HCT116 (cell line): ENCODE measurements at regions not wholly inside any gene's neighbourhood (a gene's known extent, or its start where the extent isn't known, plus 50 kb on each side); places are given as distances from the start of the nearest gene placed in this dataset.

ENCODE experiments used
- ATAC-seq: fragments of 200-7000 bp; cut with Tn5 transposase; 2 replicates; pipeline ENCODE4 v1.9.1; 2020; ENCODE audit warnings: mild to moderate bottlenecking, moderate library complexity
- BruUV-seq: library from RNA; stranded (reverse); fragments of 400-500 nt; replicated peaks from 2 replicates; lab custom pipeline; 2021; lab: Mats Ljungman, UMichigan
- CTCF ChIA-PET: fragments of 300-600 bp; sonication (Branson Sonifier 250); formaldehyde crosslinking; loops from one replicate; lab custom pipeline; 2021; ENCODE audit warnings: antibody characterized with exemption; lab: Charles Lee
- POLR2A ChIA-PET: fragments of 300-600, 350-600 bp; sonication (Branson Sonifier 250); formaldehyde crosslinking; loops from one replicate; lab custom pipeline; 2021; ENCODE audit warnings: antibody characterized with exemption; lab: Charles Lee
- RAD21 ChIA-PET, 2 experiments: fragments of 300-600 bp; sonication (Branson Sonifier 250); formaldehyde crosslinking; loops; one replicate each; lab custom pipeline; 2023; ENCODE audit warnings: low total read pairs in 2 of 2; ENCODE audit not compliant: uncharacterized antibody in 2 of 2, unreplicated experiment in 2 of 2, low non-redundant PET in 1 of 2; lab: Charles Lee
- DNase-seq: peaks from one replicate; pipeline ENCODE4 v3.0.0-alpha.2; 2010; ENCODE audit warnings: low read depth, low spot score
- H2AFZ ChIP-seq: fragments of 200-600 bp; shearing (Covaris generic), sonication (generic); 2 replicates; pipeline ENCODE4 v1.6.1; 2017; ENCODE audit warnings: low read depth, mixed run types, mixed read lengths, antibody characterized with exemption, low read length; ENCODE audit not compliant: poor library complexity, severe bottlenecking
- H3K27ac ChIP-seq: 2 replicates; pipeline ENCODE4 v1.5.1; 2012; ENCODE audit warnings: low read depth, low read length
- H3K27me3 ChIP-seq: fragments of 200-600 bp; sonication (generic); 2 replicates; pipeline ENCODE4 v1.6.1; 2016; ENCODE audit warnings: mixed run types, low read length, mixed read lengths; ENCODE audit not compliant: insufficient read depth
- H3K36me3 ChIP-seq, 2 experiments: fragments of 200-500 bp in 1 of 2; fragments of 200-600 bp in 1 of 2; sonication (Bioruptor generic) in 1 of 2; sonication (generic) in 1 of 2; 2 replicates each; pipeline versions ENCODE4 v1.5.1 to v1.6.1; 2014 to 2016; ENCODE audit warnings: low read length in 2 of 2, inconsistent platforms in 1 of 2, mixed read lengths in 1 of 2, mixed run types in 1 of 2; ENCODE audit not compliant: insufficient read depth in 2 of 2, control insufficient read depth in 1 of 2
- H3K4me1 ChIP-seq, 2 experiments: fragments of 200-600 bp in 1 of 2; sonication (generic) in 1 of 2; 2 replicates each; pipeline versions ENCODE4 v1.5.1 to v1.6.1; 2012 to 2017; ENCODE audit warnings: low read length in 2 of 2, inconsistent platforms in 1 of 2, mild to moderate bottlenecking in 1 of 2, mixed read lengths in 1 of 2, mixed run types in 1 of 2, moderate library complexity in 1 of 2; ENCODE audit not compliant: insufficient read depth in 2 of 2, control insufficient read depth in 1 of 2
- H3K4me2 ChIP-seq: fragments of 200-600 bp; sonication (generic); 2 replicates; pipeline ENCODE4 v1.6.1; 2017; ENCODE audit warnings: mixed run types, low read length, mixed read lengths
- H3K4me3 ChIP-seq, 2 experiments: fragments of 200-600 bp in 1 of 2; sonication (generic) in 1 of 2; replicated peaks in 1 of 2; 2 replicates each; pipeline ENCODE4 v1.5.1; 2011 to 2016; ENCODE audit warnings: low read length in 2 of 2, control low read depth in 1 of 2, low read depth in 1 of 2, mild to moderate bottlenecking in 1 of 2, mixed read lengths in 1 of 2, mixed run types in 1 of 2
- H3K79me2 ChIP-seq: fragments of 200-600 bp; sonication (generic); 2 replicates; pipeline ENCODE4 v1.6.1; 2017; ENCODE audit warnings: mild to moderate bottlenecking, mixed run types, low read length, moderate library complexity, mixed read lengths; ENCODE audit not compliant: insufficient read depth
- H3K9ac ChIP-seq: fragments of 200-600 bp; sonication (generic); 2 replicates; pipeline ENCODE4 v1.6.1; 2016; ENCODE audit warnings: low read length, mixed read lengths
- H3K9me2 ChIP-seq: fragments of 200-600 bp; sonication (generic), shearing (Covaris generic); 2 replicates; pipeline ENCODE4 v1.6.1; 2017; ENCODE audit warnings: mixed run types, mild to moderate bottlenecking, moderate library complexity; ENCODE audit not compliant: insufficient read depth
- H3K9me3 ChIP-seq, 2 experiments: fragments of 200-500 bp in 1 of 2; fragments of 200-600 bp in 1 of 2; sonication (Bioruptor generic) in 1 of 2; sonication (generic) in 1 of 2; 2 replicates each; pipeline ENCODE4 v1.6.1; 2014 to 2017; ENCODE audit warnings: low read length in 2 of 2, mixed read lengths in 2 of 2, inconsistent platforms in 1 of 2, low read depth in 1 of 2, mild to moderate bottlenecking in 1 of 2, mixed run types in 1 of 2, moderate library complexity in 1 of 2; ENCODE audit not compliant: control insufficient read depth in 1 of 2, insufficient read depth in 1 of 2
- H4K20me1 ChIP-seq: fragments of 200-600 bp; sonication (generic), shearing (Covaris generic); 2 replicates; pipeline ENCODE4 v1.6.1; 2017; ENCODE audit warnings: mixed run types, mild to moderate bottlenecking, moderate library complexity; ENCODE audit not compliant: insufficient read depth
- CBX3 ChIP-seq: IDR thresholded peaks from 2 replicates; pipeline ENCODE4 v1.6.1; 2012; ENCODE audit warnings: low read depth
- CEBPB ChIP-seq: IDR thresholded peaks from 2 replicates; pipeline ENCODE4 v1.6.1; 2012; ENCODE audit warnings: low read depth
- EGR1 ChIP-seq: IDR thresholded peaks from 2 replicates; pipeline ENCODE4 v1.6.1; 2012; ENCODE audit warnings: low read depth
- ELF1 ChIP-seq: IDR thresholded peaks from 2 replicates; pipeline ENCODE4 v1.6.1; 2012; ENCODE audit warnings: low read depth, borderline replicate concordance
- EZH2 ChIP-seq: fragments of 200-600 bp; sonication (generic); IDR thresholded peaks from 2 replicates; pipeline ENCODE4 v1.6.1; 2017; ENCODE audit warnings: antibody characterized with exemption, mixed run types
- EZH2phosphoT487 ChIP-seq: fragments of 200-600 bp; IDR thresholded peaks from 2 replicates; pipeline ENCODE4 v1.6.1; 2018; ENCODE audit warnings: antibody characterized with exemption, borderline replicate concordance
- FOSL1 ChIP-seq: IDR thresholded peaks from 2 replicates; pipeline ENCODE4 v1.6.1; 2012; ENCODE audit warnings: low read depth
- POLR2A ChIP-seq: IDR thresholded peaks from 2 replicates; pipeline ENCODE4 v1.7.0; 2011; ENCODE audit warnings: borderline replicate concordance; ENCODE audit not compliant: insufficient read depth, insufficient read length; ENCODE audit errors: extremely low read depth
- POLR2AphosphoS5 ChIP-seq: IDR thresholded peaks from 2 replicates; pipeline ENCODE4 v1.6.1; 2011; ENCODE audit warnings: mild to moderate bottlenecking, low read depth, low read length, moderate library complexity
- RAD21 ChIP-seq: IDR thresholded peaks from 2 replicates; pipeline ENCODE4 v1.6.1; 2012; ENCODE audit warnings: low read depth, mild to moderate bottlenecking
- SP1 ChIP-seq: IDR thresholded peaks from 2 replicates; pipeline ENCODE4 v1.6.1; 2012; ENCODE audit warnings: low read depth
- SRF ChIP-seq: IDR thresholded peaks from 2 replicates; pipeline ENCODE4 v1.6.1; 2012; ENCODE audit warnings: low read depth
- TCF7L2 ChIP-seq: IDR thresholded peaks from 2 replicates; pipeline ENCODE4 v1.7.0; 2011; ENCODE audit warnings: borderline replicate concordance, inconsistent platforms; ENCODE audit not compliant: insufficient read depth, insufficient read length; ENCODE audit errors: extremely low read depth
- ZFX ChIP-seq: fragments of 450-650 bp; IDR thresholded peaks from 2 replicates; pipeline ENCODE4 v1.6.1; 2017
- intact Hi-C: fragments of 100-400 bp; cut with micrococcal nuclease; formaldehyde crosslinking; loops from 2 replicates; pipeline ENCODE4 v1.10.0; 2022
- TF ChIP-seq, protein P1 (sequence below): IDR thresholded peaks from 2 replicates; pipeline ENCODE4 v1.6.1; 2012
- TF ChIP-seq, protein P2 (sequence below), 3 experiments: fragments of 200-600 bp in 1 of 3; sonication (generic) in 1 of 3; IDR thresholded peaks in 2 of 3; conservative IDR thresholded peaks in 1 of 3; 2 replicates each; pipeline ENCODE4 v1.5.1; 2012 to 2017; ENCODE audit warnings: low read depth in 2 of 3, low read length in 2 of 3, antibody characterized with exemption in 1 of 3, borderline replicate concordance in 1 of 3, control low read depth in 1 of 3, mild to moderate bottlenecking in 1 of 3, mixed read lengths in 1 of 3, mixed run types in 1 of 3, moderate library complexity in 1 of 3; ENCODE audit not compliant: insufficient read depth in 1 of 3
- TF ChIP-seq, protein P3 (sequence below): IDR thresholded peaks from 2 replicates; pipeline ENCODE4 v1.6.1; 2011; ENCODE audit warnings: mild to moderate bottlenecking, low read length, moderate library complexity; ENCODE audit not compliant: insufficient replicate concordance; ENCODE audit errors: extremely low read depth
- TF ChIP-seq, protein P4 (sequence below): IDR thresholded peaks from 2 replicates; pipeline ENCODE4 v1.6.1; 2012

DNA sequence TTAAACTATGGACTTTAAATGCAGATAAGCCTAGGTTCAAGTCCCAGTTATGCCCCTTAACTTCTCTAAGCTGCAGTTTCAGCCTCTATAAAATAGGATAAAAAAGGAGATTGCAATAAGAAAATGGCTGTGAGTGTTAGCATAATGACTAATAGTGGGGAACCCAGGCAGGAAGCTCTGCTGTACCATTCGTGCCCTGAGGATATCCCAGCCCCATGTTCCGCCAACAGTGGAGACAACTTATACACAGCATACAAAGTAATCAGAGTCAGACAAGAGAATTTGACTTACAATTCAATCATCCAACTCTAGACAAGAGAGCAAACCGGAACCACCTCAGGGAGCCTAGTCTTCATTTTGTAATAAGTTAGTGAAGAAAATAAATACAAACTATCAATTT is 141.5 kb upstream of the FSTL4 start:
- Histone ChIP-seq H3K9me2 (no peaks in the 10 kb centered on the region), H2AFZ (no peak overlapping the region), H3K27ac (no peak overlapping the region), H3K79me2 (no peaks in the 10 kb centered on the region), H4K20me1 (no peaks in the 10 kb centered on the region)
- ChIA-PET RAD21 (no interaction called here), POLR2A (no interaction called here)
- BruUV-seq = no TSS peak
- no peak for TF ChIP-seq EZH2phosphoT487
- no peak for TF ChIP-seq TCF7L2
- no peak for TF ChIP-seq CBX3
- no peak for TF ChIP-seq CEBPB
- no peak for TF ChIP-seq RAD21
- no peak for TF ChIP-seq SRF
- no peak for TF ChIP-seq EGR1
- no peak for TF ChIP-seq POLR2A
- TF ChIP-seq EZH2 = no peak
- TF ChIP-seq ZFX = no peak
- TF ChIP-seq POLR2AphosphoS5 = no peak
- TF ChIP-seq ELF1 = no peak
- TF ChIP-seq, protein P1, sequence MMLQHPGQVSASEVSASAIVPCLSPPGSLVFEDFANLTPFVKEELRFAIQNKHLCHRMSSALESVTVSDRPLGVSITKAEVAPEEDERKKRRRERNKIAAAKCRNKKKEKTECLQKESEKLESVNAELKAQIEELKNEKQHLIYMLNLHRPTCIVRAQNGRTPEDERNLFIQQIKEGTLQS = no peak
- TF ChIP-seq, protein P2, sequence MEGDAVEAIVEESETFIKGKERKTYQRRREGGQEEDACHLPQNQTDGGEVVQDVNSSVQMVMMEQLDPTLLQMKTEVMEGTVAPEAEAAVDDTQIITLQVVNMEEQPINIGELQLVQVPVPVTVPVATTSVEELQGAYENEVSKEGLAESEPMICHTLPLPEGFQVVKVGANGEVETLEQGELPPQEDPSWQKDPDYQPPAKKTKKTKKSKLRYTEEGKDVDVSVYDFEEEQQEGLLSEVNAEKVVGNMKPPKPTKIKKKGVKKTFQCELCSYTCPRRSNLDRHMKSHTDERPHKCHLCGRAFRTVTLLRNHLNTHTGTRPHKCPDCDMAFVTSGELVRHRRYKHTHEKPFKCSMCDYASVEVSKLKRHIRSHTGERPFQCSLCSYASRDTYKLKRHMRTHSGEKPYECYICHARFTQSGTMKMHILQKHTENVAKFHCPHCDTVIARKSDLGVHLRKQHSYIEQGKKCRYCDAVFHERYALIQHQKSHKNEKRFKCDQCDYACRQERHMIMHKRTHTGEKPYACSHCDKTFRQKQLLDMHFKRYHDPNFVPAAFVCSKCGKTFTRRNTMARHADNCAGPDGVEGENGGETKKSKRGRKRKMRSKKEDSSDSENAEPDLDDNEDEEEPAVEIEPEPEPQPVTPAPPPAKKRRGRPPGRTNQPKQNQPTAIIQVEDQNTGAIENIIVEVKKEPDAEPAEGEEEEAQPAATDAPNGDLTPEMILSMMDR (IDR thresholded peaks at IDR 0.05 in 2 of 3, conservative IDR thresholded peaks at IDR 0.05 in 1 of 3; ENCODE audit: borderline replicate concordance in 1 of 3, insufficient read depth in 1 of 3, low read depth in 2 of 3, low read length in 2 of 3) = no peak
- no peak for TF ChIP-seq SP1
- no peak for TF ChIP-seq FOSL1
- TF ChIP-seq, protein P3, sequence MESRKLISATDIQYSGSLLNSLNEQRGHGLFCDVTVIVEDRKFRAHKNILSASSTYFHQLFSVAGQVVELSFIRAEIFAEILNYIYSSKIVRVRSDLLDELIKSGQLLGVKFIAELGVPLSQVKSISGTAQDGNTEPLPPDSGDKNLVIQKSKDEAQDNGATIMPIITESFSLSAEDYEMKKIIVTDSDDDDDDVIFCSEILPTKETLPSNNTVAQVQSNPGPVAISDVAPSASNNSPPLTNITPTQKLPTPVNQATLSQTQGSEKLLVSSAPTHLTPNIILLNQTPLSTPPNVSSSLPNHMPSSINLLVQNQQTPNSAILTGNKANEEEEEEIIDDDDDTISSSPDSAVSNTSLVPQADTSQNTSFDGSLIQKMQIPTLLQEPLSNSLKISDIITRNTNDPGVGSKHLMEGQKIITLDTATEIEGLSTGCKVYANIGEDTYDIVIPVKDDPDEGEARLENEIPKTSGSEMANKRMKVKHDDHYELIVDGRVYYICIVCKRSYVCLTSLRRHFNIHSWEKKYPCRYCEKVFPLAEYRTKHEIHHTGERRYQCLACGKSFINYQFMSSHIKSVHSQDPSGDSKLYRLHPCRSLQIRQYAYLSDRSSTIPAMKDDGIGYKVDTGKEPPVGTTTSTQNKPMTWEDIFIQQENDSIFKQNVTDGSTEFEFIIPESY = no peak
- TF ChIP-seq, protein P4, sequence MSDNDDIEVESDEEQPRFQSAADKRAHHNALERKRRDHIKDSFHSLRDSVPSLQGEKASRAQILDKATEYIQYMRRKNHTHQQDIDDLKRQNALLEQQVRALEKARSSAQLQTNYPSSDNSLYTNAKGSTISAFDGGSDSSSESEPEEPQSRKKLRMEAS = no peak
- TF ChIP-seq, all 23 proteins: peak for 0
- no peak overlapping the region for H3K9ac ChIP-seq
- DNase-seq (no peak), ATAC-seq (no peak)
- H3K9me3 ChIP-seq = no peaks in the 10 kb centered on the region
- H3K4me2 ChIP-seq = no peak overlapping the region
- intact Hi-C loops = loop anchor here (1.0 to 2.0 kb wide), 2 partner anchors 115 to 191 kb away; no protein-coding TSS in a partner anchor
- CTCF ChIA-PET = interaction anchor here (1.1 to 1.4 kb wide), 4 partner anchors 10 to 117 kb away, joined by 4 to 11 read pairs (median 4); no protein-coding TSS in a partner anchor
- peaks cover 27% of the 10 kb centered on the region for H3K27me3 ChIP-seq
- H3K36me3 ChIP-seq = no peaks in the 10 kb centered on the region
- H3K4me1 ChIP-seq = no peaks in the 10 kb centered on the region
- no peak overlapping the region for H3K4me3 ChIP-seq
